HepG2 (cell line): ENCODE measurements at regions not wholly inside any gene's neighbourhood (a gene's known extent, or its start where the extent isn't known, plus 50 kb on each side); places are given as distances from the start of the nearest gene placed in this dataset.

Source experiments
- DR1 ChIP-seq: sonication (generic); formaldehyde crosslinking; IDR thresholded peaks from 2 replicates; pipeline ENCODE4 v1.8.0; 2021; ENCODE audit warnings: mild to moderate bottlenecking, missing genetic modification reagents, inconsistent platforms
- REL ChIP-seq: sonication (generic); formaldehyde crosslinking; conservative IDR thresholded peaks from 2 replicates; pipeline ENCODE4 v1.8.0; 2022; ENCODE audit warnings: mild to moderate bottlenecking, missing genetic modification reagents, moderate library complexity
- TERF1 ChIP-seq: sonication (generic); formaldehyde crosslinking; IDR thresholded peaks from 2 replicates; pipeline ENCODE4 v1.8.0; 2022; ENCODE audit warnings: mild to moderate bottlenecking, missing genetic modification reagents, moderate library complexity
- TSC22D2 ChIP-seq: sonication (generic); formaldehyde crosslinking; IDR thresholded peaks from 2 replicates; pipeline ENCODE4 v1.5.1; 2020; ENCODE audit warnings: missing genetic modification reagents, mild to moderate bottlenecking, borderline replicate concordance
- ZNF101 ChIP-seq: sonication (generic); formaldehyde crosslinking; IDR thresholded peaks from 2 replicates; pipeline ENCODE4 v1.4.0; 2020; ENCODE audit warnings: mild to moderate bottlenecking, low read depth, missing genetic modification reagents, borderline replicate concordance
- TF ChIP-seq, protein P1 (sequence below): sonication (generic); formaldehyde crosslinking; conservative IDR thresholded peaks from 2 replicates; pipeline ENCODE4 v1.8.0; 2022; ENCODE audit warnings: missing genetic modification reagents
- TF ChIP-seq, protein P2 (sequence below): sonication (generic); formaldehyde crosslinking; IDR thresholded peaks from 2 replicates; pipeline ENCODE4 v1.5.0; 2020; ENCODE audit warnings: mild to moderate bottlenecking, missing genetic modification reagents, borderline replicate concordance
- TF ChIP-seq, protein P3 (sequence below): sonication (generic); formaldehyde crosslinking; IDR thresholded peaks from 2 replicates; pipeline ENCODE4 v1.9.0; 2022; ENCODE audit warnings: low read depth, missing genetic modification reagents

DNA sequence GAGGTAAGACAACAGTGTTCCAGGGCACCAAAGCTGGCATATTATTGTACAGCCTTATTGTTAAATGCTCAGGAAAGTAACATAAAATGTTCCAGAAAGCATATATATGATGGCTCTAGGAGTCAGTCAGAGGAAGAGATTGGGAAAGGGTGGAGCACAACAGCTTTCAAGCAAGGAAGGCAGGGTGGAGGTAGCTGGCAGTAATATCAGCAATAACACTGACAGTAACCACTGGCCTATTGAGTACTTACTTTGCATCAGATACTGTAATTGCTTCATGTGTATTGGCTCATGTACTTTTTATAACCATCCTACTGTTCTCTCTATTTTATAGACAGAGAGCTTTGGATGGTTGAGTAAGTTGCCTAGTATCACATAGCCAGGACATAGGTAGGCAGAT, 830.2 kb downstream of the DHX35 start (continued):
- TF ChIP-seq, protein P1, sequence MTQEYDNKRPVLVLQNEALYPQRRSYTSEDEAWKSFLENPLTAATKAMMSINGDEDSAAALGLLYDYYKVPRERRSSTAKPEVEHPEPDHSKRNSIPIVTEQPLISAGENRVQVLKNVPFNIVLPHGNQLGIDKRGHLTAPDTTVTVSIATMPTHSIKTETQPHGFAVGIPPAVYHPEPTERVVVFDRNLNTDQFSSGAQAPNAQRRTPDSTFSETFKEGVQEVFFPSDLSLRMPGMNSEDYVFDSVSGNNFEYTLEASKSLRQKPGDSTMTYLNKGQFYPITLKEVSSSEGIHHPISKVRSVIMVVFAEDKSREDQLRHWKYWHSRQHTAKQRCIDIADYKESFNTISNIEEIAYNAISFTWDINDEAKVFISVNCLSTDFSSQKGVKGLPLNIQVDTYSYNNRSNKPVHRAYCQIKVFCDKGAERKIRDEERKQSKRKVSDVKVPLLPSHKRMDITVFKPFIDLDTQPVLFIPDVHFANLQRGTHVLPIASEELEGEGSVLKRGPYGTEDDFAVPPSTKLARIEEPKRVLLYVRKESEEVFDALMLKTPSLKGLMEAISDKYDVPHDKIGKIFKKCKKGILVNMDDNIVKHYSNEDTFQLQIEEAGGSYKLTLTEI (CRISPR knock-in tag) = no peak
- TF ChIP-seq TSC22D2 (CRISPR knock-in tag) (no peak), TERF1 (CRISPR knock-in tag) (no peak), ZNF101 (no peak), DR1 (CRISPR knock-in tag) (no peak), REL (CRISPR knock-in tag) (no peak)
- TF ChIP-seq, protein P2, sequence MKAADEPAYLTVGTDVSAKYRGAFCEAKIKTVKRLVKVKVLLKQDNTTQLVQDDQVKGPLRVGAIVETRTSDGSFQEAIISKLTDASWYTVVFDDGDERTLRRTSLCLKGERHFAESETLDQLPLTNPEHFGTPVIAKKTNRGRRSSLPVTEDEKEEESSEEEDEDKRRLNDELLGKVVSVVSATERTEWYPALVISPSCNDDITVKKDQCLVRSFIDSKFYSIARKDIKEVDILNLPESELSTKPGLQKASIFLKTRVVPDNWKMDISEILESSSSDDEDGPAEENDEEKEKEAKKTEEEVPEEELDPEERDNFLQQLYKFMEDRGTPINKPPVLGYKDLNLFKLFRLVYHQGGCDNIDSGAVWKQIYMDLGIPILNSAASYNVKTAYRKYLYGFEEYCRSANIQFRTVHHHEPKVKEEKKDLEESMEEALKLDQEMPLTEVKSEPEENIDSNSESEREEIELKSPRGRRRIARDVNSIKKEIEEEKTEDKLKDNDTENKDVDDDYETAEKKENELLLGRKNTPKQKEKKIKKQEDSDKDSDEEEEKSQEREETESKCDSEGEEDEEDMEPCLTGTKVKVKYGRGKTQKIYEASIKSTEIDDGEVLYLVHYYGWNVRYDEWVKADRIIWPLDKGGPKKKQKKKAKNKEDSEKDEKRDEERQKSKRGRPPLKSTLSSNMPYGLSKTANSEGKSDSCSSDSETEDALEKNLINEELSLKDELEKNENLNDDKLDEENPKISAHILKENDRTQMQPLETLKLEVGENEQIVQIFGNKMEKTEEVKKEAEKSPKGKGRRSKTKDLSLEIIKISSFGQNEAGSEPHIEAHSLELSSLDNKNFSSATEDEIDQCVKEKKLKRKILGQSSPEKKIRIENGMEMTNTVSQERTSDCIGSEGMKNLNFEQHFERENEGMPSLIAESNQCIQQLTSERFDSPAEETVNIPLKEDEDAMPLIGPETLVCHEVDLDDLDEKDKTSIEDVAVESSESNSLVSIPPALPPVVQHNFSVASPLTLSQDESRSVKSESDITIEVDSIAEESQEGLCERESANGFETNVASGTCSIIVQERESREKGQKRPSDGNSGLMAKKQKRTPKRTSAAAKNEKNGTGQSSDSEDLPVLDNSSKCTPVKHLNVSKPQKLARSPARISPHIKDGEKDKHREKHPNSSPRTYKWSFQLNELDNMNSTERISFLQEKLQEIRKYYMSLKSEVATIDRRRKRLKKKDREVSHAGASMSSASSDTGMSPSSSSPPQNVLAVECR (CRISPR knock-in tag) = no peak
- TF ChIP-seq, protein P3, sequence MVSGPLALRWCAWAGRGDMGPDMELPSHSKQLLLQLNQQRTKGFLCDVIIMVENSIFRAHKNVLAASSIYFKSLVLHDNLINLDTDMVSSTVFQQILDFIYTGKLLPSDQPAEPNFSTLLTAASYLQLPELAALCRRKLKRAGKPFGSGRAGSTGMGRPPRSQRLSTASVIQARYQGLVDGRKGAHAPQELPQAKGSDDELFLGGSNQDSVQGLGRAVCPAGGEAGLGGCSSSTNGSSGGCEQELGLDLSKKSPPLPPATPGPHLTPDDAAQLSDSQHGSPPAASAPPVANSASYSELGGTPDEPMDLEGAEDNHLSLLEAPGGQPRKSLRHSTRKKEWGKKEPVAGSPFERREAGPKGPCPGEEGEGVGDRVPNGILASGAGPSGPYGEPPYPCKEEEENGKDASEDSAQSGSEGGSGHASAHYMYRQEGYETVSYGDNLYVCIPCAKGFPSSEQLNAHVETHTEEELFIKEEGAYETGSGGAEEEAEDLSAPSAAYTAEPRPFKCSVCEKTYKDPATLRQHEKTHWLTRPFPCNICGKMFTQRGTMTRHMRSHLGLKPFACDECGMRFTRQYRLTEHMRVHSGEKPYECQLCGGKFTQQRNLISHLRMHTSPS = no peak
